ENCODE measurements at regions not wholly inside any gene's neighbourhood (a gene's known extent, or its start where the extent isn't known, plus 50 kb on each side); places are given as distances from the start of the nearest gene placed in this dataset.

GRCh38 chr7:16320099-16320660 is 101.2 kb downstream of the CRPPA start:
- H3K9ac ChIP-seq (ENCODE audit: low read depth, low read length): no peak overlapping the region
- H3K79me1 ChIP-seq (ENCODE audit: low read depth in 1 of 2, low read length in 2 of 2): no peaks in the 10 kb centered on the region
- ATAC-seq (ENCODE audit: low read depth): no peak
- TF ChIP-seq, protein P1, sequence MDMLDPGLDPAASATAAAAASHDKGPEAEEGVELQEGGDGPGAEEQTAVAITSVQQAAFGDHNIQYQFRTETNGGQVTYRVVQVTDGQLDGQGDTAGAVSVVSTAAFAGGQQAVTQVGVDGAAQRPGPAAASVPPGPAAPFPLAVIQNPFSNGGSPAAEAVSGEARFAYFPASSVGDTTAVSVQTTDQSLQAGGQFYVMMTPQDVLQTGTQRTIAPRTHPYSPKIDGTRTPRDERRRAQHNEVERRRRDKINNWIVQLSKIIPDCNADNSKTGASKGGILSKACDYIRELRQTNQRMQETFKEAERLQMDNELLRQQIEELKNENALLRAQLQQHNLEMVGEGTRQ (IDR thresholded peaks at IDR 0.05; ENCODE audit: low read depth, low read length): no peak
- TF ChIP-seq CHD1 (IDR thresholded peaks at IDR 0.05; ENCODE audit: low read depth, low read length): no peak
- no peak for TF ChIP-seq FOS (IDR thresholded peaks at IDR 0.05; ENCODE audit: low read depth, low read length)
- TF ChIP-seq SMC3 (IDR thresholded peaks at IDR 0.05; ENCODE audit: low read depth, low read length): no peak
- TF ChIP-seq POLR2A (IDR thresholded peaks at IDR 0.05; ENCODE audit: low read depth, low read length): no peak
- TF ChIP-seq RFX5 (IDR thresholded peaks at IDR 0.05; ENCODE audit: low read depth, low read length): no peak
- no peak for TF ChIP-seq CEBPB (IDR thresholded peaks at IDR 0.05; ENCODE audit: low read depth, low read length)
- TF ChIP-seq RCOR1 (IDR thresholded peaks at IDR 0.05; ENCODE audit: insufficient replicate concordance, low read length): no peak
- no peak for TF ChIP-seq MXI1 (IDR thresholded peaks at IDR 0.05; ENCODE audit: borderline replicate concordance, low read depth, low read length)
- TF ChIP-seq MAZ (IDR thresholded peaks at IDR 0.05; ENCODE audit: borderline replicate concordance, low read depth, low read length): no peak
- TF ChIP-seq RAD21 (IDR thresholded peaks at IDR 0.05; ENCODE audit: low read length): no peak
- no peak for TF ChIP-seq BHLHE40 (IDR thresholded peaks at IDR 0.05; ENCODE audit: low read depth, low read length)
- TF ChIP-seq MAFK (IDR thresholded peaks at IDR 0.05; ENCODE audit: low read depth, low read length): no peak
- no peak for TF ChIP-seq NFE2L2 (IDR thresholded peaks at IDR 0.05; ENCODE audit: low read depth, low read length)
- TF ChIP-seq, protein P2, sequence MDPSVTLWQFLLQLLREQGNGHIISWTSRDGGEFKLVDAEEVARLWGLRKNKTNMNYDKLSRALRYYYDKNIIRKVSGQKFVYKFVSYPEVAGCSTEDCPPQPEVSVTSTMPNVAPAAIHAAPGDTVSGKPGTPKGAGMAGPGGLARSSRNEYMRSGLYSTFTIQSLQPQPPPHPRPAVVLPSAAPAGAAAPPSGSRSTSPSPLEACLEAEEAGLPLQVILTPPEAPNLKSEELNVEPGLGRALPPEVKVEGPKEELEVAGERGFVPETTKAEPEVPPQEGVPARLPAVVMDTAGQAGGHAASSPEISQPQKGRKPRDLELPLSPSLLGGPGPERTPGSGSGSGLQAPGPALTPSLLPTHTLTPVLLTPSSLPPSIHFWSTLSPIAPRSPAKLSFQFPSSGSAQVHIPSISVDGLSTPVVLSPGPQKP (IDR thresholded peaks at IDR 0.05; ENCODE audit: borderline replicate concordance, low read depth, low read length): no peak
- no peak for TF ChIP-seq CTCF (conservative IDR thresholded peaks at IDR 0.05; ENCODE audit: low read depth, low read length)
- POLR2A ChIA-PET (ENCODE audit: unreplicated experiment): no interaction called here
- no peak overlapping the region for H2BK20ac ChIP-seq (ENCODE audit: low read depth, low read length)
- no peak overlapping the region for H3K4me3 ChIP-seq (ENCODE audit: insufficient read depth, low read depth, low read length)
- dilution Hi-C loops (cut with HindIII; ENCODE audit: low sequenced_read_pairs, unreplicated experiment) (no loop called here), intact Hi-C loops (cut with micrococcal nuclease) (no loop called here), in situ Hi-C loops (cut with MboI; ENCODE audit: low sequenced_read_pairs) (no loop called here)
- no peak overlapping the region for H3K4me2 ChIP-seq (ENCODE audit: low read depth, low read length)
- no peak overlapping the region for H2AFZ ChIP-seq (replicated peaks; ENCODE audit: low read length, poor library complexity)
- no peak overlapping the region for H3K27ac ChIP-seq (ENCODE audit: insufficient read depth, low read length)
- no peak overlapping the region for H3K4ac ChIP-seq (ENCODE audit: low read depth, low read length)
- no peak overlapping the region for H4K8ac ChIP-seq (ENCODE audit: low read depth in 2 of 2, low read length in 2 of 2)
- no peak overlapping the region for H3K56ac ChIP-seq (ENCODE audit: extremely low read depth, insufficient read depth, low read length)
- H2AK5ac ChIP-seq (ENCODE audit: low read depth, low read length): no peak overlapping the region
- H4K20me1 ChIP-seq (ENCODE audit: insufficient read depth, low read length): no peaks in the 10 kb centered on the region
- no peak overlapping the region for H4K5ac ChIP-seq (ENCODE audit: low read depth, low read length)
- H3K27me3 ChIP-seq (ENCODE audit: control insufficient read depth, insufficient read depth, low read length): no peaks in the 10 kb centered on the region
- H3K9me1 ChIP-seq (ENCODE audit: insufficient read depth, low read length): no peaks in the 10 kb centered on the region
- H2AK9ac ChIP-seq (replicated peaks; ENCODE audit: low read depth, low read length, poor library complexity): no peak overlapping the region
- H3K18ac ChIP-seq (ENCODE audit: low read depth, low read length): no peak overlapping the region
- H2BK120ac ChIP-seq (ENCODE audit: low read depth, low read length): no peak overlapping the region
- H3K9me3 ChIP-seq (ENCODE audit: control insufficient read depth, insufficient read depth, low read length): no peaks in the 10 kb centered on the region
- DNase-seq: no peak
- H2BK5ac ChIP-seq (ENCODE audit: low read depth, low read length, poor library complexity, severe bottlenecking): no peak overlapping the region
- H3K14ac ChIP-seq (replicated peaks; ENCODE audit: low read depth, low read length): no peak overlapping the region
- CTCF ChIA-PET: no interaction called here
- H3K4me1 ChIP-seq (ENCODE audit: control insufficient read depth, insufficient read depth, low read length): 0 out of 2 replicates have a peak, but pooled peaks cover 3% of the 10 kb centered on the region
- BruUV-seq (replicated peaks): no TSS peak
- no peak overlapping the region for H2BK15ac ChIP-seq (ENCODE audit: low read depth, low read length)
- H4K91ac ChIP-seq (ENCODE audit: insufficient read depth, low read depth, low read length): no peak overlapping the region
- WGBS, 2 experiments (ENCODE audit: extremely low coverage in 2 of 2, insufficient read length in 1 of 2): no CpG with 5 or more reads among the region's 2 CpGs
- H3K23ac ChIP-seq (ENCODE audit: low read depth, low read length): no peak overlapping the region
- no peaks in the 10 kb centered on the region for H3K36me3 ChIP-seq (ENCODE audit: control insufficient read depth, insufficient read depth, low read length)
